SJSA1 (cell line): ENCODE measurements at regions not wholly inside any gene's neighbourhood (a gene's known extent, or its start where the extent isn't known, plus 50 kb on each side); places are given as distances from the start of the nearest gene placed in this dataset.
A peak's percentile ranks its signal among the peaks of the same experiment; 100 is the strongest.

Source experiments
- DNase-seq, 2 experiments: peaks; one replicate each; pipeline ENCODE4 v3.0.0-alpha.2; 2015 to 2020; ENCODE audit warnings: low spot score in 2 of 2, low read depth in 1 of 2
- H3K27ac ChIP-seq: fragments of 250-450 bp; sonication (Bioruptor Pico); 2 replicates; pipeline ENCODE4 v1.5.1; 2020; ENCODE audit warnings: mild to moderate bottlenecking, moderate library complexity
- H3K27me3 ChIP-seq: fragments of 250-450 bp; sonication (Bioruptor Pico); replicated peaks from 2 replicates; pipeline ENCODE4 v1.5.1; 2020; ENCODE audit warnings: mild to moderate bottlenecking, moderate library complexity
- H3K36me3 ChIP-seq: fragments of 250-450 bp; sonication (Bioruptor Pico); 2 replicates; pipeline ENCODE4 v1.5.1; 2020; ENCODE audit warnings: mild to moderate bottlenecking
- H3K4me1 ChIP-seq: fragments of 250-450 bp; sonication (Bioruptor Pico); replicated peaks from 2 replicates; pipeline ENCODE4 v1.6.1; 2021; ENCODE audit warnings: mild to moderate bottlenecking
- H3K4me3 ChIP-seq: fragments of 250-450 bp; sonication (Bioruptor Pico); 2 replicates; pipeline ENCODE4 v1.5.1; 2020; ENCODE audit warnings: mild to moderate bottlenecking
- H3K9me3 ChIP-seq: fragments of 250-450 bp; sonication (Bioruptor Pico); replicated peaks from 2 replicates; pipeline ENCODE4 v1.5.1; 2020; ENCODE audit warnings: mild to moderate bottlenecking

DNA sequence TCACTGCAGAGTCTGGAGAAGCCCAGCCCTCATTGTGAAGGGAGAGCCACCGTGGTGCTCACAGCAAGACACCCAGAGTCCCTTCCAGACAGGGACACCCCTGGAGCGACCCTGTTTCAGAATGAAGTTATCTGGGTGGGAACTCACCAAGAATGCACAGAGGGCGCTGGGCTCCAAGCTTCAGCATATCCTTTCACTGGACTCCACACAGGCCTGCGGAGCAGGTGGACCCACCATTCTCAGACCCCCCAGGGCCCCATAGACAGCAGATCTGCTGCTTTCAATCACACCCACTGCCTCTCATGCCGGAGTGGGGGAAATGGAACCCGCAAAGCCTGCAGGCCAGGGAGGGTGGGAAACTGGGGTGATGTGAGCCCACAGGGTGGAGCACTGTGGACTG is 87.8 kb downstream of the RRM2 start:
- Histone ChIP-seq H3K4me1 (no peaks in the 10 kb centered on the region), H3K27ac (no peak overlapping the region), H3K4me3 (no peak overlapping the region), H3K36me3 (no peaks in the 10 kb centered on the region), H3K9me3 (no peaks in the 10 kb centered on the region), H3K27me3 (no peaks in the 10 kb centered on the region)
- no peak for DNase-seq

DNA sequence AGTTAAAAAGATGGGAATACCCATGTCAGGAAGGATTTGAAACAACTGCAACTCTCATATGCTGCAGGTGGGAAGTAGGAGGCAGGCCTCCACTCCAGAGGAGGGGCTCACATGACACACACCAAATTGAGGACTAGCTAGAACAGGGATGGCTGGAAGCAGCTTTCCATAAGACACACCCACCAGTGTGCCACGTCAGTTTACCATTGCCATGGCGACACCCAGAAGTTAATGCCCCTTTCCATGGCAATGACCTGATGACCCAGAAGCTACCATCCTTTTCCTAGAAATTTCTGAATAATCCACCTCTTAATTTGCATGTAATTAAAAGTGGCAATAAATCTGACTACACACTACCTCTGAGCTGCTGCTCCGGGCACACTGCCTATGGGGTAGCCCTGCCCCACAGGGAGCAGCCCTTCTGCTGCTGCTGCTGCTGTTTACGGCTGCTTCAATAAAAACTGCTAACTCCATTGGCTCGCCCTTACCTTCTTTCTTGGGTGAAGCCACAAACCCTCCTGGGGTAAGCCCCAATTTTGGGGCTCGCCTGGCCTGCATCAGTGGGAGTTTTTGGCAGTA is 89.4 kb downstream of the RRM2 start:
- Histone ChIP-seq H3K27ac (no peak overlapping the region), H3K4me3 (no peak overlapping the region), H3K4me1 (no peaks in the 10 kb centered on the region), H3K9me3 (no peaks in the 10 kb centered on the region), H3K27me3 (no peaks in the 10 kb centered on the region), H3K36me3 (no peaks in the 10 kb centered on the region)
- no peak for DNase-seq

DNA sequence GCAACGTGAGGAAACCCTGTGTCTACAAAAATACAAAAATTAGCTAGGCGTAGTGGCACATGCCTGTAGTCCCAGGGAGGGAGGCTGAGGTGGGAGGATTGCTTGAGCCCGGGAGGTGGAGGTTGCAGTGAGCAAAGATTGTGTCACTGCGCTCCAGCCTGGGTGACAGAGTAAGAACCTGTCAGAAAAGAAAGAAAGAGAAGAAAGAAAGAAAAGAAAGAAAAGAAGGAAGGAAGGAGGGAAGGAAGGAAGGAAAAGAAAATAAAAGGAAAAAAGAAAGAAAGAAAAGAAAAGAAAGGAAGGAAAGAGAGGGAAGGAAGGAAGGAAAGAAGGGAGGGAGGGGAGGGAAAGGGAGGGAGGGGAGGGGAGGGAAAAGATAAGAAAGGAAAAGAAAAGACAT is 89.9 kb upstream of the HPCAL1 start:
- no peak overlapping the region for H3K4me3 ChIP-seq
- DNase-seq = no peak
- H3K27ac ChIP-seq = no peak overlapping the region
- no peaks in the 10 kb centered on the region for H3K27me3 ChIP-seq
- no peaks in the 10 kb centered on the region for H3K9me3 ChIP-seq
- H3K36me3 ChIP-seq = no peaks in the 10 kb centered on the region
- no peaks in the 10 kb centered on the region for H3K4me1 ChIP-seq

DNA sequence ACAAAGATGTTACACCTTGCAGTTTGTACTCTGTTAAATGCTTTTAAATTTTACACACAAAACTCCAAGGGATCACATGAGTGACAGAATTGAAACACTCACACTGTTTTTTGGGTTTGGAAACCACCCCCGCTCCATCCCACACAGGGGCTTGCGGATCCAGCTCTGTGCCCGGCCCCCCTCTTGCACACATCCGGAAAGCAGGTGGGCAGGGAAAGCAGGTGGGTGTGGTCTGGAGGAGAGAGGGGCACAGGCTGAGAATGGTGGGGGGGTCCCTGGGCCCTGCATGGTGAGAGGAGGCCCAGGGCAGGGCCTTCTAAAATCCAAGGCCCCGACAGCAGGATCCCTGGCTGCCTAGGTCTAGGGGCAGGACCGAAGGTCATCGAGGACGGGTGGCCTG is 88.5 kb upstream of the HPCAL1 start:
- Histone ChIP-seq H3K4me1 (no peaks in the 10 kb centered on the region), H3K4me3 (no peak overlapping the region), H3K27me3 (no peaks in the 10 kb centered on the region), H3K9me3 (no peaks in the 10 kb centered on the region), H3K27ac (no peak overlapping the region), H3K36me3 (no peaks in the 10 kb centered on the region)
- DNase-seq = no peak

DNA sequence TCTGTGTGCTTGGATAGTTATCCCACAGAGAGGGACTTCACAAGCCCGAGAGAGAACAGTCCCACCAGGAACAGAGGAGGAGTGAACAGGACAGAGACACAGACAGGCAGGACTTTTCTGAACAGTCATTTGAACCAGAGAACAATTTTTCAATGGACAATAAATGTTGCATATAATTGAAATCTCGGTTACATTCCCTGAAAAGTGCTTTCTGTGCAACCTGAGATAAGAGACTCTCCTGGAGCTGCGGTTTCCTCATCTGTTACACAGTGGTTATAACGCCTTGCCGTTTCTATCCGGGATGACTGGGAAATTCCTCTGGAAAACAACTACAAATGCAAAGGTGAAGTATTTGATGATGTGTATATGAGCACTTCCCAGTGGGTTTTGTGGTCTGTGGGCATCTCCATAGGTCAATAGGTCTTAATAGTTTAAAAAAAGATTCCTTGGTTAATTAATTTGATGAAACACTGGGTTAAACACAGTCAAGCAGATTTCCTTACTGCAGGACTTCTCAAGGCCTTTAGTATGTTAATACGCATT is 87.2 kb upstream of the HPCAL1 start:
- Histone ChIP-seq H3K27ac (no peak overlapping the region), H3K4me1 (no peaks in the 10 kb centered on the region), H3K9me3 (no peaks in the 10 kb centered on the region), H3K27me3 (no peaks in the 10 kb centered on the region), H3K4me3 (no peak overlapping the region), H3K36me3 (no peaks in the 10 kb centered on the region)
- no peak for DNase-seq

DNA sequence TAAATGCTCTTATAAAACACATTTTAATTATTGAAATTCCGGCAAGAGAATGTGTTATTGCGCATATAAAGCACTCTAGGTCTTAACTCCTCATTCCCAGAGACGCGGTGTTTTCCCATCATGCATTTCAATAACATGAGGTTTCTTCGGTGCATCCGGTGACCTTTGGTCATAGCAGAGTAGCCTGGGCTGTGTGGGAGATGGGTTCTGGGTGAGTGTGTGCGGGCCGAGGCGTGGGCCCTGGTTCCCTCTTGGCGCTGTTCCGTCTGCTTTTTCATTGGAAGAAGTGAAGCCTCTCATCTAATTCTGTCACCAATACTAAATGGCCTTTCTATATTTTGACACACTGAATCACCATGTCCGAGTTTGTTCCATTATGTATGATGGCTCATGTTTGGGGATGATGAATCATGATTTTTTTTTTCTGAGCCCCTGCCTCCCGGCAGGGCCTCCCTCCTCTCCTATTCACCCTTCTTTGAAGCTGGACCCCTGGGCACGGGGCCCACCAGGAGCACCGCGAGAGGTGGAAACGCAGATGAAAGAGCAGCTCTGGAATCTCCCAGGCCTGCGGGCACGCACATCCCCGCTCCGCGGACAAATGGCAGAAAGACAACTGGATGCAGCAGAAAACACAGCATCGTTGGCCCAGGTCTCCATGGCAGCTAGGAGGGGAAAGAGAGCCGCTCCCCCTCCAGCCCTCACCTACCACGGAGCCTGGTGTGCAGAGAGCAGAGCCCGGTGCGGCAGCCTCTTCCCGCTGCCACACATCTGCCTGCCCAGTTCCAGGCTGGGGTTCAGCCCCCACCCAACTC is 85.8 kb upstream of the HPCAL1 start:
- Histone ChIP-seq H3K9me3 (no peaks in the 10 kb centered on the region), H3K27me3 (no peaks in the 10 kb centered on the region), H3K4me3 (no peak overlapping the region), H3K36me3 (no peaks in the 10 kb centered on the region), H3K27ac (no peak overlapping the region), H3K4me1 (peaks cover 4% of the 10 kb centered on the region; the same call in 1 of the 2 replicates)
- DNase-seq = no peak

DNA sequence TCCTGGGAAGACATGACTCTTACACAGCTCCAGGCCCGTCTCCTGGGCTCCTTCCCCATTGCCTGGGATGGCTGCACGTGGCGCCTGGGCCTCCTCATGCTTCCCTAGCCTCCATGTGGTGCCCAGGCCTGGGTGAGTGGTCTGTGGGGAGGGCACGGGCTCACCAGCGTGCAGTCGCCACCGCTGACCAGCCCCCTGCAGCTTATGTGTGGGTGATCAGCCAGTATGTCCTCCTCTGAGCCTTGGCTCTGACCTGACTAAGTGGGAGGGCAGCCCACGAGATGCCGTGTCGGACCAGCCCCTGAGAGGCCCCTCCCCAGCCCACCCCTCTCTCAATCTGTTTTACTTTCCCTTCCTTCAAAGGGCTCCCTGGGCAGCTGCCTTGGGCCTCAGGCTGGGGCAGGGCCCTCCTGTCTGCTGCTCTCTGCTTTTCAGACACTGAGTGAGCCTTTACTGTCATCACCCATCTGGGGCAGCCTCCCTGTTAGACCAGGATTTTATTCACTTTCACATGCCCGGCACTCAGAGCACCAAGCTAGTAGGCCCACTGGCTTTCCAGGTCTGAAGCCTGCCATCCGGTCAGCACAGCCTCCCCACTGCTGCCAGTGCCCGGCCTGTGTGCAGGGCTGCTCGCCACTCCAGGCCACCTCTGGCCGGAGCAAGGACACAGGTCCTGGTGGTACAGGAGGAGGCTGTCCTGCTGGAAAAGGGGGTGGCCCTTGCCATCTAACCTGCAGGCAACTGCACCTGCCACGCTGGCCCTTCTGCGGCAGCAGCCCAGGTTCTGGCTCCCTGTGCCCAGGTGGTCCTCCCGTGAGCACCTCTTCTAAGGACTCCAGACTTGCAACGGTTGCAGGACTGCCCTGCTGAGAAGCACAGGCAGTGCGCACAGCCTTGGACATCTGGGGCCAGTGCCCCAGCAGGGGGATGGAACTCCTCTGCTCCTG is 84.9 kb upstream of the HPCAL1 start:
- no peaks in the 10 kb centered on the region for H3K9me3 ChIP-seq
- peaks cover 4% of the 10 kb centered on the region; the same call in 1 of the 2 replicates for H3K4me1 ChIP-seq
- DNase-seq = no peak
- H3K27ac ChIP-seq = no peak overlapping the region
- H3K4me3 ChIP-seq = no peak overlapping the region
- no peaks in the 10 kb centered on the region for H3K27me3 ChIP-seq
- no peaks in the 10 kb centered on the region for H3K36me3 ChIP-seq

DNA sequence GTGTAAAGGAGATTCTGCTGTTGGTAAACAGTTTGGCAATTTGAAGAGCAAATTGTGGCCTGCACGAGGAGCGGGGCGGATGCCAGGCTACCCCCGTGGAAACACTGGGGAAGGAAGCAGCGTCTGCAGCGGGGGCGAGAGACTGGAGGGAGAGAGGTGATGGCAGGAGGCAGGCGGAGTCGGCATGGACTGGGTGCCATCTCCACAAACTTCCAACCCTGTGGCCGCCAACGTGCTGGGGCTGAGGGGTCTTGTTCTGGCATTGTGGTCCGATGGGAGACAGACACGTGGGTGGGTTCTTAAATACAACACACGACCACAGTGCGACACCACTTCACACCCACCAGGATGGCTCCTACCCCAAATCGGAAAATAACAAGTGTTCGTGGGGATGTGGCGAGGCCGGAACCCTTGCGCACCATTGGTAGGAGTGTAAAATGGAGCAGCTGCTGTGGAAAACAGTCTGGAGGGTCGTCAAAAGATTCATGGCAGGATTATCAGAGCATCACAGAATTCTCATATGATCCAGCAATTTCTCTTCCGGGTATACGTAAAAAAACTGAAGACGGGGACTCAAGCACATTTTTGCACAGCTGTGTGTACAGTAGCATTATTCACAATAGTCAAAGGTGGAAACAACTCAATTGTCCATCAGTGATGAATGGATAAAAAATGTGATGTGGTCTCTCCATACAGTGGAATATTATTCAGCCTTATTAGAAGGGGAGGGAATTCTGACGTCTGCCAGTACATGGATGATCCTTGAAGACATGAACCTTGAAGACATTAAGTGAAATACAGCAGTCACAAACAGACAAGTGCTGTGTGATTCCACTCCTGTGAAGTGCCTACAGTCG is 82.4 kb upstream of the HPCAL1 start:
- no peak overlapping the region for H3K27ac ChIP-seq

DNA sequence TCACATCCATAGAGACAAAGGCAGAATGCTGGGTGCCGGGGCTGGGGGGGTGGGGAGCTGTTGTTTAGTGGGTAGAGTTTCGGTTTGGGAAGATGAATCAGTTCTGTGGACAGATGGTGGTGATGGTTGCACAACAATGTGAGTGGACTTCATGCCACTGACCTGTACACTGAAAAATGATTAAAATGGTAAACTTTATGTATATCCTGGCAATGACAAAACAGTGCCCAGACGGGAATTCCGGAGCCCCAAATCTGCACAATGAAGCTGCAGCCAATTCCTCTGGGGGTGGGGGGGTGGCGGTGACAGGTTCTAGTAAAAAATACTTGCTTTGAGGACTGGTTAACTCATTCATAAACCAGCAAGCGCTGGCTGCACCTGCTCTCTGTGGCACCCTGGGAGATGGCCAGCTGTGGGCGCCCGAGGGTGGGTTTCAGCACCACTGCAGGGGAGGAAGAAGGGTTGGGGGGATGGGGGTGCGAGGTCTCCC is 81.8 kb upstream of the HPCAL1 start:
- no peaks in the 10 kb centered on the region for H3K9me3 ChIP-seq
- no peak overlapping the region for H3K4me3 ChIP-seq
- H3K36me3 ChIP-seq = no peaks in the 10 kb centered on the region
- DNase-seq = peak in 1 of 2 experiments; percentile 31
- peaks cover 4% of the 10 kb centered on the region; the same call in 1 of the 2 replicates for H3K4me1 ChIP-seq
- no peaks in the 10 kb centered on the region for H3K27me3 ChIP-seq
- no peak overlapping the region for H3K27ac ChIP-seq

More for the DNA sequence above, 82.4 kb upstream of the HPCAL1 start:
- DNase-seq = no peak
- Histone ChIP-seq H3K9me3 (no peaks in the 10 kb centered on the region), H3K36me3 (no peaks in the 10 kb centered on the region), H3K4me1 (peaks cover 4% of the 10 kb centered on the region; the same call in 1 of the 2 replicates), H3K27me3 (no peaks in the 10 kb centered on the region), H3K4me3 (no peak overlapping the region)

DNA sequence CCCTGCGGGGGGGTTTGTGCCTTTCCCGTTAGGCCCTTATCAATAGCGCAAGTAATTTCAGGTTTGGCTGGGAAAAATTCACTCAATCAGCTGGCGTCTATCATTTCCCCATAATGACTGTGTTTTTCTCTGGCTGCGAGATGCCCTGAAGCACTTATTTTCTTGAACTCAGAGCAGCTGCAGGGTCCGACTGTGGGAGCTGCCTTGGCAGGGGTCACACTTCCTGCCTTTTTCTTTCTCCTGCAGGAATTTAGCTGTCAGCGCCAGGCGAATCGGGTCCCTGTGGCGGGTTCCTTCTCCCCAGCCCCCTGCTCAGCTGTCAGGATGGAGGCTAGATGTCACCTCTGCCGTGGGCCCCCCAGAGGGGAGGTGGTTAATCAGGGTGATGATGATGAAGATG is 81.3 kb upstream of the HPCAL1 start:
- no peaks in the 10 kb centered on the region for H3K9me3 ChIP-seq
- no peaks in the 10 kb centered on the region for H3K36me3 ChIP-seq
- H3K4me1 ChIP-seq = peaks cover 4% of the 10 kb centered on the region; the same call in 1 of the 2 replicates
- no peak for DNase-seq
- no peaks in the 10 kb centered on the region for H3K27me3 ChIP-seq
- H3K27ac ChIP-seq = no peak overlapping the region
- H3K4me3 ChIP-seq = no peak overlapping the region

DNA sequence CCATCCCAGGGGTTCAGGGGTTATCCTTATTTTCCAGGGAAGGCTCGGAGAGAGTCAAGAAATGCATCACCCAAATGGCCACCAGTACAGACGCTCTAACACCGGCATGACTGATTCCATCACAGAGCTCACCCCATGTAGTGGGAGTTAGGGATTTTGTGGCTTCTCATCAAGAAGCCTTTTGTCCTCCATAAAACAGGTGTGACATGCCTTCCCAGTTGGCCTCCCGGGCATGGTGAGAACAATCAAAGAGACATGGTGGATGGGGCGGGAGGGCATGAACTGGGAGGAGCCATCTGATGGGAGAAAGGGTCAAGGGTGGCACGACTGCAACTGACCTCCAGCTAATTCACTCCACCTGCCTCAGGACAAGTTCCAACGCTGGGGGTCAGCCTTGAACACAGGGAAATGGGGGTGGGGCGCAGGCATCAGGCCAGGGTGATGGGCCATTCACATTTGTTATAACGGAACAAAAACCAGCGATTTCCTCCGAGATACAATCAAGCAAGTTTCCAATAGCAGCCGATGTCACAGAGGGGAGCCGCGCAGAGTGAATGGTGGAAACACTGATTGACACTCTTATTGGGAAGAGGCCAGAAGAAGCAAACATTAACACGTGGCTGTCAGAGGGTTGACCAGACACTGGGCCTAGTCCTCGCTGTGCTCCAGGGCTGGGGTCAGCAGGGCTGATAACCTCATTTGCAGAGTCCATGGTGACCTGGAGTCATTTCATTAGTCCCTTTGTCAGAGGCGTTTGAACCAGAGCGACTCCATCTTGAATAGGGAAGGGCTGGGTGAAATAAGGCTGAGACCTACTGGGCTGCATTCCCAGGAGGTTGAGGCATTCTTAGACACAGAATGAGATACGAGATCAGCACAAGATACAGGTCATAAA is 80.5 kb upstream of the HPCAL1 start:
- no peaks in the 10 kb centered on the region for H3K36me3 ChIP-seq
- no peak for DNase-seq
- H3K4me3 ChIP-seq = no peak overlapping the region
- H3K4me1 ChIP-seq = peaks cover 4% of the 10 kb centered on the region; the same call in 1 of the 2 replicates
- H3K27me3 ChIP-seq = no peaks in the 10 kb centered on the region
- no peak overlapping the region for H3K27ac ChIP-seq
- H3K9me3 ChIP-seq = no peaks in the 10 kb centered on the region

DNA sequence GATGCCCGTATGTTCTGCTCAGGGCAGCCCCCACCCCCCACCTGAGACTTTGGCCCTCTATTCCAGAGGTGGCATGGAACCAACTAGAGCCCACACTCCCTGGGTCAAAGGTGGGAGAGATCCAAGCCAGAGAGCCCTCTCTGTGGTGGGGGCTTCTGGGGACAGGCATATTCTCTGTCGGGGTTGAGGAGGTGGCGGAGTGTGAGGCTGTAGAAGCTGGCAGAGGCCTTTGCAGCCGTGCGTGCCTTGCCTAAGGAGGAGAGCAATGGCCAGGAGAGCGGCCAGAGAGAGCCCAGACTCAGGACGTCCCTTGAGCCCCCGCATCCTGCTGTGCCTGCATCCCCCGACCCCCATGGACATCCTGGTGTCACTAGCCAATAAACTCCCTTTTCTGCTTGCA is 79.2 kb upstream of the HPCAL1 start:
- Histone ChIP-seq H3K27me3 (no peaks in the 10 kb centered on the region), H3K4me3 (no peak overlapping the region), H3K36me3 (no peaks in the 10 kb centered on the region), H3K27ac (no peak overlapping the region), H3K4me1 (peaks cover 4% of the 10 kb centered on the region; the same call in 1 of the 2 replicates), H3K9me3 (no peaks in the 10 kb centered on the region)
- no peak for DNase-seq
